Iris pigment epithelial cell (primary cell): ENCODE measurements at regions not wholly inside any gene's neighbourhood (a gene's known extent, or its start where the extent isn't known, plus 50 kb on each side); places are given as distances from the start of the nearest gene placed in this dataset.
"Not testable (repeated sequence)": the region's sequence is repeated elsewhere in the genome, so short reads cannot be mapped to it uniquely, and the experiment has no call there.

Experiments used
- DNase-seq: peaks from one replicate; pipeline ENCODE4 v3.0.0-alpha.2; 2011; ENCODE audit warnings: low read depth

DNA sequence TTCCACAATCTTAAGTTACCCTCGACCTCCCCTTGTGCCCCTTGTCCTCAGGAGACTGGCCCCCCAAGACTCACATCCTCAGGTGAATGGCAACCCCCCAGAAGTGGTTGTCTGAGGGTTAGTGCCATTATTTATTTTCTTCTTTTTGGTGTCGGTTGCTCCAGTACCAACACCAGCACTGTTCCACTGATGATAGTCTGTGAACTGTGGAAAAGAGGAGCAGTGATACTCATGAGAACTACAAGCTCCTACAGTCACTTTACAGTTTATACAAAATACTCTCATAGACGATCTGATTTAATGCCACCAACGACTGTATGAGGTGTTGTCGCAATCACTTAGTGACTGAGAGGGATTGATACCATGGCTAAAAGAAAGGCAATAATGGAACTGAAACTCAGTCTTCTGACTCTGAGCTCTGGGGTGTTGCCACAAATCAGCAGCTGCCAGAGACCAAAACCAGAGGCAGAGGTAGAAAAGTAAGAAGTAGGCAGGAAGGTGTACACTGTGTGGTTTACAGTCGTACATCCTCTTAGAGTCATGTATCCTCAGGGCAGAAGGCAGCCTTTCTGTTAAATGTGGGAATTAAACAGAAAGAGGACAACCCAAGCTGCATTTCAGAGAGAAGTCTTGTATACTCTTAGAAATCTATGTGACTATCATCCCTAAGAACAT lies 90.8 kb upstream of the ADCY2 start:
- not testable (repeated sequence) for DNase-seq

DNA sequence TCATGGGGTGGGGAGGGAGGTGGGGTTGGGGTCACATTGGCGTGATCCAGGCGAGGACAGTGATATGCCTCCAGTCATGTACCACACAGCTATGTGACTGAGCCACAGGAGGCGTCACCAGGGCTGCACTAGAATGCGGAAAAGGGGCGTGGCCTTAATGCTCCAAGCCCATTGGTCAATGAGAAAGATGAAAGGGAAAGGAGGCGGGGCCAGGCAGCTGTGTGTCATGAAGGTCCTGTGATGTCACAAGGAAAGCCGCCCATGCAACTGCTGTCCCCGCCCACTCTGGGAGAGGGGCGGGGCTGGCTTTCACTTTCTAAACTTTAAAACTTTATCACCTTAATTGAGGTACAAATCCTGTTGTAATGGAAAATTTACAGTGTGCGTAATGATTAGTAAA lies 89.4 kb upstream of the ADCY2 start:
- not testable (repeated sequence) for DNase-seq

DNA sequence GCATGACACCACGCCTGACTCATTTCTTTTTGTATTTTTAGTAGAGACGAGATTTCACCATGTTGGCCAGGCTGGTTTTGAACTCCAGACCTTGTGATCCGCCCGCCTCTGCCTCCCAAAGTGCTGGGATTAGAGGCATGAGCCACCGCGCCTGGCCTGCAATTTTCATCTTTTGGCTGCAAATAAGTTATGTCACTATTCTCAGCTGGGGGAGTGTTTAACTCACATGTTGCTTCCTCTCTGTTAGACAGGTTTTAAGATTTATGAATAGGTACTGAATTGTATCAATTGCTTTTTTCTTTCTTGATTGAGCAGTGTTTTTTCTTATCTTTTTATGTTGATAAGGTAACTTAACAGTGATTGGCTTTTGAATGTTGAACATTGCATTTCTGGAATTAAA lies 88.2 kb upstream of the ADCY2 start:
- DNase-seq, result not testable (repeated sequence)

DNA sequence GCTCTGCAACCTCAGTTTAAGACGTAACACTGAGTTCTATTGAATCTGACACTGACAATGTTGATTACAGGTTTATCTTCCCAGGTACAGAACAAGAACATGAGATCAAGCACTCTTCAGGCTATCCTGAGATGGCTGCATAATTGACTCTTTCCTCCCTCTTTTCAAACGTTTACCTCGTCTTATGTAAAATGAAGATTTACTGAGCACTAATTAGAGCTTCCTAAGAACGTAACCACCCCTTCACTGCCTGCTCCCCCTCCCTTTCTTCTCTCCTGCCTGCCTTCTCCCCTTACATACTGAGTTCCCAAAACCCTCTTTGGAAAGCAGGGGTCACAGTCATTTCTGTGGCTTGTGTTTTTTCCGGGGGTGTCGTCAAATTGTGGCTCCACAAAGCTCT lies 86.2 kb upstream of the ADCY2 start:
- not testable (repeated sequence) for DNase-seq

DNA sequence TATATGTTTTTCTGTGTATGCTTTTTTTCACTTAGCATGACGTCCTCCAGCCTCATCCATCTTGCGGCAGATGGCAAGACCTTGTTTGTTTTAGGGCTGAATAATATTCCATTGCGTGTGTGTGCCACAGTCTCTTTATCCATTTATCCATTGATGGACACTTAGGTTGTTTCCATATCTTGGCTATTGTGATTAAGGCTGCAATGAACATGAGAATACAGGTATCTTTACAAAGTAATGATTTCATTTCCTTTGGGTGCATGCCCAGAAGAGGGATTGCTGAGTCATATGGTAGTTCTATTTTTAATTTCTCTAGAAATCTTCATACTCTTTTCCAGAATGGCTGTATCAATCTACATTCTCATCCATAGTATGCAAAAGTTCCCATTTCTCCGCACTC lies 85.3 kb upstream of the ADCY2 start:
- peak; percentile 5 for DNase-seq

DNA sequence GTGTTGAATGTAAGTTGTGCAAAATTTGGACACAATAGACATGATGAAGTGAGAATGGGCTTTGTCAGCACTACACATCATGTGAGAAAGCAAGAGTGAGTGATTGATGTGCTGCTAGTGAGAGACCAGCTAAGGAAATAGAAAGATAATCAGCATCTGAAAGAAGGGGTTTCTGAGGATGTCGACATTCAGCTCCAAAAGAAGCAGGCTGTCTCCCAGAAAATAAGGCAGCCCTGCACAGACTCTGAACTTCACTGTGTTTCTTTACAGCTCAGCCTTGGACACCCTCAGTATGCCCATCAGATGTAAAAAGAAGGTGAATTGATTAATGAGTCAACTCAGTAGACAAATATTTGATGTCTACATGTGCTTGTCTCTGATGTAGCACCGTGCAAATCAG lies 80.8 kb upstream of the ADCY2 start:
- no peak for DNase-seq

DNA sequence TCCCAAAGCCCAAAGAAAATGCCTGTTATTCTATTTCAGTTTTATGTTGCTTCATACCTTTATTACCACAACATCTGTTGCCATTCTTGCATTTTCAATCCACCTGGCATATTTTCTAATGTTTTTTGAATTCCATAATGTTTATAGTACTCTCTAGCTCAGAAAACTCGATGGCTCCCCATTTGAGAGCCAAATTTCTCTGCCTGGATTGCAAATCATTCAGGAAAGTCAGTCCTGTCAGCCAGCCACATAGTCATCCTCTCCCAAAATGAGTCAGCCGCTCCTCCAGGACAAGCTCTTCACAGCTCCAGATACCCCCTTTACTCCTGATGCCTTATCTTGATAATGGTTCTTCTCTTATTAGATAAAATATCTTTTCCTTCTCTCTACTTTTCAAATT lies 78.2 kb upstream of the ADCY2 start:
- no peak for DNase-seq

DNA sequence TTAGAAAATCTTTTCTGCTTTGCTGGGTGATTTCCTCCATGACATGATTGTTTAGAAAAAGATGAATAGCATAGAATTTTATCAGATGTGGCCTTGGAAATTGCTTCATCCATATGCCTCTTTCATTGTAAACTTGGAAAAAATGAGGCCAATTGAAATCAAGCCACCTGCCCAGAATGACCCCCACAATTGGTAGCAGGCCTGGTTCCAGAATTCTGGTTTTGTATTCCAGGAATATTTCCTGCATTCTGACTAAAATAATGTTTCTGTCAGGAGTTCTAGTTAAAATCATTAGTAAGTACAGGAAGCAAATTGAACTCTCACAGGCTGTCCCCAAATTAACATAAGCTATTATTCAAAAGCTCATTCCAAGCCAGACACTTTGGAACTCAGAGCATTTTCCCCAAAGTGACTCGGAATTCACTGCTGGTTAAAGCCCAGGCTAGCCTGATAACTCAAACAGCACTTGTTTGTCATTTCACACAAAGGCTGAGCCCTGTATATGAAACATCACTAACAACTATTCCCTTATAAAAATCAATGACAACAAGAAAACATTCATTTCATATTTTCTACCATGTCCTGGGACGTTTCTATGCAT lies 75.1 kb upstream of the ADCY2 start:
- no peak for DNase-seq

DNA sequence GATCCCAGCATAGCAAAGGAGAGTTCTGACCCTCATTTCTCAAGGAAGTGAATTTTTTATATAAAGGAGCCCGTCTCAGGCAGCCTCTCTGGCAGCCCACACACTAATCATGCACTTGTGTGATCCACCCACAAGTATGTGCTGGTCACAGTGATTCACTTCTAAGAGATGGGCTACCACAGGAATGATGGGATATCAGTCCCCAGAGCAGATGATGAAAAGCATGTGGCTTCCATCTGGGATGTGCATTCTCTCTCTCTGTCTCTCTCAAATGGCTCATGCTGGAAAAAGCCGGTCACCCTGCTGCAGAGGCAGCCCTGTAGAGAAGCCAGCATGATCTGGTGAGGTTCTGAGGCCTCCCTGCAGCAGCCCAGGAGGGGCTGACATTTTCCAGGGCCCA lies 74.2 kb upstream of the ADCY2 start:
- peak; percentile 17 for DNase-seq

DNA sequence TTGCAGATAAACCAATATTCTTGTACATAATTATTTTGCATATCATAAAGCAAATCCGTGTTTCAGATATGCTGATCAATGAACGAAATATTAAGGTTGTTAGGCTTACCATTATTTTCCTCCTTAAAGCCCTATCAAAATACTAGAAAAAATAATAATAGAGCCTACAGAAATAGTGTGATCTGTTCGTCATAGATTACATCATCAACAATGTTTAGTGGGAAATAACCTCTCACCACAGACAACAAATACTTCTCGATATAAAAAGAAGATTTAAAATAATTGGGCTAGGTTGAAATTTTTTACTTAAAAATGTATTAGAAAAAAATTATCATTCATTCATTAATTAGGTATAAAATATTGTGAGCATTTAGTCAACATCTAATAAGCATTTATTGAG lies 71.0 kb upstream of the ADCY2 start:
- DNase-seq, result no peak

DNA sequence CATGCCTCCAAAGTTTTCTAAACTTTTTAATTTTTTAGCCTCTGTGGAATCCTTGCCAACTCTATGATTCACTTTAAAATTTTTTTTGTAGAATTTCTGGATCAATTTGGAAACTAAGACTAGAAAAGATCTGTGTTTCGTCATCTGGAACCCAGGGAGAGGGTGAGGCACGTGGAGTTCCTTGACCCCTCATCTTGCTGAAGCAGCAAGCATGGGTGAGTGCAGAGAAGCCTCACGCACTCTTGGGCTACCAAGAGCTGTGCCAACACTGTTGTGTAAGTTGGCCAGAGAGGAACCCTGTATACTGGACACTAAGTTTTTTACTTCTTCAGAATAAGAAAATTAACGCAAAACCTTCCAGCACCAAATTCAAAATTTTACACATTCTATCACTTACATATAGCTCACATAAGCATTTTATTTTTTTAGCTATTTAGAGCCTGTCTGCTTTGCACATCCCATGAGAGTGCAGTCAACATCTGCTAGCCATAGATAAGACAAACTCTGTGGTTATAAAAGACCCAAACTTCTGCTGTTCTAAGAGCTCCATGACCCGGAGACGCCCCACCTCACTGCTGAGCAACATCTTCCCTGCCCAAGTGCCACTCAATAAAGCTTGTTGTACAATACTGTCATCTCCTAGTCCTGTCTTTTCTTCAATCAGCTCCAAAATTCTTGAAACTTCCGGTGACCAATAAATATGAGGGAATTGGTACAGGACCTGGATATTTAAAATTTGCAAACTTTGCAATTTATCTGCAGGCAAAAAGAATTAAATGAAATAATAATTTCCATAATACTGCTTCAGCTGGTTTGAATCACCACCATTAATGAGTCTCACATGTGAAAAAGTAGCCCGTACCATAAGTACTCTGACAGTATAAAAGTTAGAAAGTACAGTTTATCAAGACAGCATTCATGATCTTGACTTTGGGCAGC lies 69.7 kb upstream of the ADCY2 start:
- DNase-seq, result no peak

DNA sequence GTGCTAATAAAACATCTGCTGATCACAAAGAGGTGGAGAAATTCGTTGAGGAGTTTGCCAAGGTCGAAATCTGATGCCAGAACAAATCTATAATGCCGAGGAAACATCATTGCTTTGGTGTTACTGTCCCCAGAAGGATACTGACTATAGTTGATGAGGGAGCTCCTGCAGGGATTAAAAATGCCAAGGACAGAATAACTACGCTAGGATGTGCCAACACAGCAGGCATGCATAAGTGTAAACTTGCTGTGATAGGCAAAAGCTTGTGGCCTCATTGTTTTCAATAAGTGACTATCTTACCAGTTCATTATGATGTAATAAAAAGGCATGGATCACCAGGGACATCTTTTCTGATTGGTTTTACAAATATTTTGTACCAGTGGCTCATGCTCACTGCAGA lies 66.8 kb upstream of the ADCY2 start:
- DNase-seq, result no peak

DNA sequence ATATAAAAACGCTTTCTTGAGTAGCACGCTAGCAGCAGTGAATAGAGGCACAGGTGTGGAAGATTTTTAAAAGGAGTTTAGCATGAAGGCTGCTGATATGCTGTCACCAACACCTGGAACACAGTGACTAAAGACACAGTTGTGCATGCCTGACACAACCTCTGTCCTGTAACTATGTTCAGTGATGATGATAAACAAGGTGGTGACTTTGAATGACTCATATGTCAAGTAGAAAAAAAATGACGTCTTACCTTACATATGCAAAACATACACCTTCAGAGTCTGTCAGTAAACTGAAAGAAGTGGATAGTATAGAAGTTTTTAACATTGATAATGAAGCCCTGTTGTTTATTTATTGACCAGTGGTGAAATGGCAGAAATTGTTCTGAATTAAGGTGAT lies 66.2 kb upstream of the ADCY2 start:
- no peak for DNase-seq

DNA sequence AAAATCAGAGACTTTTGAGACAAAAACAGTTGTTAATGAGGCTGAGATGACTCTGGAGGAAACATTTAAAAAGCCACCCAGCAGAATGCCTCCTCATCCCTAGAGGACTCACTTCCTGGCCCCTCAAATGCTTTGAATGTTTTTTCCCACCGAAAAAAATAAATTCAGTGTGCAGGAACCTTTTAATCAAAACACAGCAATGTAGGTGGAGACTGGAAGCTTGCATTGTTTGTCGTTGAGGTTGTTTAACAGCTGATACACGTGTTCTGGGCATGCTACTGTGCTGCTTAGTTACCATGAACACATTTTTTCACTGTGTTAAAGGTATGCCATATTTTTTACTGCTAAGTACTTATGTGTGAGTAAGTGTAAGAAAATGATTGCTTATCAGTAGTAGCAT lies 65.7 kb upstream of the ADCY2 start:
- no peak for DNase-seq

DNA sequence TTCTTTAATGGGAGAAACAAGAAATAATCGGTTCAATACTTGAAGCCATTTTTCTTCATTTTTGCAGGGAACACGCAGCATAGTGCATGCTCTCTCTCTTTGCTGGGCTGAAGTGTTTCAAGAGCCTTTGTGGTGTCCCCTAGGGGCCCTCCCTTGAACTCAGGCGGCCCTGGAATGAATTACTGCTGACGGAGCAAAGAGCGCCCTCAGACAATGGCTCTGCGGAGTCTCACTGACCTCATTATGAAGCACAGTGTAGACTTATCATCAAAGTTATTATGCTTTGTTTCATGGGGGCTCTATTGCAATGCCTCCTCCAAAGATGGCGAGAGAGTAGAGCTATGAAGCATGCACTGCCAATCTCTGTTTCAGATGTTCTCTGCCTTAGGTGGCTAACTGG lies 64.8 kb upstream of the ADCY2 start:
- DNase-seq, result no peak
